CD4-positive, alpha-beta memory T cell (primary cell): ENCODE measurements at regions not wholly inside any gene's neighbourhood (a gene's known extent, or its start where the extent isn't known, plus 50 kb on each side); places are given as distances from the start of the nearest gene placed in this dataset.
"Not testable (repeated sequence)": the region's sequence is repeated elsewhere in the genome, so short reads cannot be mapped to it uniquely, and the experiment has no call there.

Experiments
- CTCF ChIA-PET: fragments of 350-600 bp; sonication (Branson Sonifier 250); formaldehyde crosslinking; loops from one replicate; lab custom pipeline; 2021; ENCODE audit warnings: inconsistent platforms; ENCODE audit not compliant: partially characterized antibody; lab: Charles Lee
- POLR2A ChIA-PET: fragments of 350-600 bp; sonication (Branson Sonifier 250); formaldehyde crosslinking; loops from one replicate; lab custom pipeline; 2021; ENCODE audit not compliant: partially characterized antibody; lab: Charles Lee
- DNase-seq, 5 donors: peaks; one replicate each; pipeline versions ENCODE4 v3.0.0 to v3.0.0-alpha.2; 2020 to 2022; ENCODE audit warnings: mixed read lengths in 1 of 5
- H3K27ac ChIP-seq: one replicate; pipeline ENCODE4 v1.7.0; 2013; ENCODE audit warnings: low read depth, low read length
- H3K27me3 ChIP-seq: 2 replicates; pipeline ENCODE4 v1.7.0; 2013; ENCODE audit warnings: mild to moderate bottlenecking, low read length, moderate library complexity; ENCODE audit not compliant: insufficient read depth
- H3K36me3 ChIP-seq: 2 replicates; pipeline ENCODE4 v1.7.0; 2013; ENCODE audit warnings: mild to moderate bottlenecking, low read length, moderate library complexity; ENCODE audit not compliant: insufficient read depth
- H3K4me1 ChIP-seq: 2 replicates; pipeline ENCODE4 v1.7.0; 2013; ENCODE audit warnings: mild to moderate bottlenecking, low read length, moderate library complexity; ENCODE audit not compliant: insufficient read depth
- H3K4me3 ChIP-seq, 2 donors: one replicate each; pipeline ENCODE4 v1.7.0; 2013; ENCODE audit warnings: low read length in 2 of 2, mild to moderate bottlenecking in 1 of 2
- H3K9me3 ChIP-seq, 2 donors: one replicate each; pipeline ENCODE4 v1.7.0; 2013; ENCODE audit warnings: low read length in 2 of 2, control low read depth in 1 of 2; ENCODE audit not compliant: control insufficient read depth in 1 of 2
- H3K27ac Mint-ChIP-seq, 7 donors: one replicate each; pipeline ENCODE4 v1.8.0; 2020 to 2021; ENCODE audit warnings: mixed read lengths in 7 of 7, mild to moderate bottlenecking in 6 of 7, inconsistent platforms in 3 of 7, moderate library complexity in 3 of 7
- H3K27me3 Mint-ChIP-seq, 2 donors: one replicate each; pipeline ENCODE4 v1.8.0; 2020 to 2021; ENCODE audit warnings: mixed read lengths in 2 of 2
- H3K36me3 Mint-ChIP-seq, 2 donors: one replicate each; pipeline ENCODE4 v1.8.0; 2020 to 2021; ENCODE audit warnings: mixed read lengths in 2 of 2, inconsistent platforms in 1 of 2, mild to moderate bottlenecking in 1 of 2
- H3K4me1 Mint-ChIP-seq, 4 donors: one replicate each; pipeline ENCODE4 v1.8.0; 2020 to 2021; ENCODE audit warnings: mixed read lengths in 4 of 4, mild to moderate bottlenecking in 1 of 4
- H3K4me3 Mint-ChIP-seq, 8 donors: one replicate each; pipeline ENCODE4 v1.8.0; 2020 to 2021; ENCODE audit warnings: mixed read lengths in 8 of 8, mild to moderate bottlenecking in 7 of 8, moderate library complexity in 6 of 8, inconsistent platforms in 3 of 8
- H3K9me3 Mint-ChIP-seq, 8 donors: one replicate each; pipeline ENCODE4 v1.8.0; 2020 to 2021; ENCODE audit warnings: mixed read lengths in 8 of 8, mild to moderate bottlenecking in 5 of 8, inconsistent platforms in 3 of 8, moderate library complexity in 1 of 8
- intact Hi-C: fragments of 100-400 bp; cut with micrococcal nuclease; formaldehyde crosslinking; loops from one replicate; pipeline ENCODE4 v1.15.1; 2023

DNA sequence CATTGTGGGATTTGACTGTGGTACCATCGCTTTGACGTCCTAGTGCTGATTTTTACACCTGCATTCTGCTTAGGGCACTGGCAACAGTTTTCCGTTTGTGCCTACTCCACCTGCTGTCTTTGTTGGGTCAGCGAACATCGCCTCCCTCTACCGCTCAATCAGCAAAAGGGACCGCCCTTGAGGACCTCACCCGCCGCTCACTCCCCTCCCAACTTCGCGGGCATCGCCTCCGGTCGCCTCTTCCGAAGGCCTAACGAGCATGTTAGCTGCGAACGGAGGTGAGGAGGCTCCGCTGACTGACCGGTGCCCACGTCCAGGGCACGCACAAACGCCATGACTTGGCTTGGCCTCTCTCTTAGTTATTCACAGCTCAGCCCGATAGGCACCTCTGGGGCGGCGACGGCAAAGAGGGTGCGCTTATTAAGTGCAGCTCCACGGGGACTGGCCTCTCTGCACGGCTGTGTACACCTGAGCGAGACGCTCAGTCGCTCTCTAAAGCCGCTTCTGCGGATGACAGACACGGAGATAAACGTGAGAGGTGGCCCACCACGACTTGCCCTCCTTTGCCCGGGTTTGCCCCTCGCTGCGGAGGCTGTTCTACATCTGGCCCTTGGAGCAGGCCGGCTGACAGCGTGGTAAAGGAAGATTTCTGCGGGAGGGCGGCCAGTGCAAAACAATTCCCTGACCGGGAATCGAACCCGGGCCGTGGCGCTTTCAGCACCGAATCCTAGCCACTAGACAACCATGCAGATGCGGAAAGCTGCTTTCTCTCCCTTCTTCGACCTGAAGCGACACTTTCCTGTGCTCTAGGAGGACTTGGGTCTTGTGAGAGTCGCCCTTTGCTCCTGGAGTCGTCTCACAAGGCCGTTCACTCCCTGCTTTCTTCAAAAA is 179.5 kb downstream of the FAM72C start:
- H3K4me1 ChIP-seq, H3K9me3 ChIP-seq, H3K27me3 Mint-ChIP-seq, H3K4me1 Mint-ChIP-seq, H3K4me3 Mint-ChIP-seq, H3K27me3 ChIP-seq, H3K36me3 ChIP-seq, H3K9me3 Mint-ChIP-seq, H3K36me3 Mint-ChIP-seq, H3K27ac ChIP-seq, POLR2A ChIA-PET, H3K27ac Mint-ChIP-seq, DNase-seq, intact Hi-C loops, CTCF ChIA-PET, H3K4me3 ChIP-seq: not testable (repeated sequence)

DNA sequence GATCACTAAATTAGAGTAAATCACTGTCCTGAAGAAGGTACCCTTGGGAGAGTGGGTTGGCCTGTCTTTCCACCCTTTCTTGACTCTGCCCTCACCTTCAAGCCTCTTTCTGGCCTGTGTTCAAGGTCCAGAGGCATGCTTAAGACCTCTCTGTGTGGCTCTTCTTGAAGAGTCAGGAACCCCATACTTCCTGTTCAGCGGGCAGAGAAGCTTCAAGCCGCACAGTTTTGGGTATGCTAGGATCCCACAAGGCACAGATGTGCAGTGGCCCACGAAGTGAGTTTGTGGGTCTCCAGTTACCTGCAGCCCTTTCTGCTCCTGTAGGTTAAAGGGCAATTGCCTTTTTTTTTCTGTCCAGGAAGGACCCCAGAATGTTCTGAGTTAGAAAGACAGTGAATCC is 185.4 kb downstream of the FAM72C start:
- intact Hi-C loops, H3K36me3 Mint-ChIP-seq, H3K9me3 ChIP-seq, H3K9me3 Mint-ChIP-seq, H3K4me3 Mint-ChIP-seq, H3K4me1 Mint-ChIP-seq, DNase-seq, CTCF ChIA-PET, H3K36me3 ChIP-seq, H3K27ac Mint-ChIP-seq, H3K4me3 ChIP-seq, H3K27me3 ChIP-seq, H3K27me3 Mint-ChIP-seq, H3K27ac ChIP-seq, POLR2A ChIA-PET, H3K4me1 ChIP-seq: not testable (repeated sequence)

DNA sequence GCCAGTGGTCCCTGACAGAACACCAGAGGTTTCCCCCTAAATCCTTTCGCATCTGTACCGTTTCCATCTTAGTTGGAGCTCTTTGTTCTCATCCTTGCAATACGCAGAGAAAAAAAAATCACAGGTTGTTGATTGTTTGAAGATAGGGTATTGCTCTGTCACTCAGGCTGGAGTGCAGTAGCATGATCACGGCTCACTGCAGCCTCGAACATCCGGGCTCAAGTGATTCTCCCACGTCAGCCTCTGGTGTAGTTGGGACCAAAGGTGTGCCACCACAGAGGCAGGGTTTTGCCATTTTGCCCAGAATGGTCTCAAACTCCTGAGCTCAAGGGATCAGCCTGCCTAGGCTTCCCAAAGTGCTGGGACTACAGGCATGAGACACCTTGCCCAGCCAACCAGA is 185.9 kb downstream of the FAM72C start:
- H3K4me1 ChIP-seq, H3K9me3 ChIP-seq, H3K36me3 Mint-ChIP-seq, POLR2A ChIA-PET, CTCF ChIA-PET, H3K4me1 Mint-ChIP-seq, H3K4me3 ChIP-seq, H3K27me3 ChIP-seq, intact Hi-C loops, H3K36me3 ChIP-seq, H3K27me3 Mint-ChIP-seq, H3K27ac Mint-ChIP-seq, H3K4me3 Mint-ChIP-seq, H3K9me3 Mint-ChIP-seq, DNase-seq, H3K27ac ChIP-seq: not testable (repeated sequence)

DNA sequence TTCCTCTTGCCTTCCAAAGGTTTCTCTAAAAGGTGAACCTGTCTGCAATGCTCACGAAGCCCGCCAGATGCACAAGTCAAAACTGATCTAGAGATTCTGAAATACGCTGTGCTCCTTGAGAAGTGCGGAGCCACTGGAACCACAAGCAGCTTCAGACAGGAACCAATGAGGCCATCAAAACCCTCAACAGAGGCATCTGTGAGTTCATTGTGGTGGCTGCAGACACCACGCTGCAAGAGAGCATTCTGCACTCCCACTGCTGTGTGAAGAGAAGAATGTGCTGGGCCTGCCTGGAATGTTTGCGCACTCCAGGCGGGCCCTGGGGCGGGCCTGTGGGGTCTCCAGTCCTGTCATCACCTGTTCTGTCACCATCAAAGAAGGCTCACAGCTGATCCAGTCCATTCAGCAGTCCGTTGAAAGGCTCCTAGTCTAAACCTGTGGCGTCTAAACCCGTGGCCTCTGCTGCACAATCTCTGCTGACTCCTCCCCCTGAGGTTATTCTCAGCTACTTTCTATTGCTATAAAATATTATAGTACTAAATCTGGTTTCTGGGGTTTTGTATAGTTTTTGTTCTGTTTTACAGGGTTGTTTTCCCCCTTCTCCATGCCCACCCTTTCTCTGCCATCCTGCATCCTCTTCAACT is 187.4 kb downstream of the FAM72C start:
- H3K36me3 Mint-ChIP-seq, intact Hi-C loops, H3K36me3 ChIP-seq, CTCF ChIA-PET, H3K27me3 Mint-ChIP-seq, H3K4me3 Mint-ChIP-seq, H3K27ac Mint-ChIP-seq, H3K4me1 ChIP-seq, H3K4me3 ChIP-seq, H3K27ac ChIP-seq, POLR2A ChIA-PET, H3K27me3 ChIP-seq, DNase-seq, H3K4me1 Mint-ChIP-seq, H3K9me3 ChIP-seq, H3K9me3 Mint-ChIP-seq: not testable (repeated sequence)

DNA sequence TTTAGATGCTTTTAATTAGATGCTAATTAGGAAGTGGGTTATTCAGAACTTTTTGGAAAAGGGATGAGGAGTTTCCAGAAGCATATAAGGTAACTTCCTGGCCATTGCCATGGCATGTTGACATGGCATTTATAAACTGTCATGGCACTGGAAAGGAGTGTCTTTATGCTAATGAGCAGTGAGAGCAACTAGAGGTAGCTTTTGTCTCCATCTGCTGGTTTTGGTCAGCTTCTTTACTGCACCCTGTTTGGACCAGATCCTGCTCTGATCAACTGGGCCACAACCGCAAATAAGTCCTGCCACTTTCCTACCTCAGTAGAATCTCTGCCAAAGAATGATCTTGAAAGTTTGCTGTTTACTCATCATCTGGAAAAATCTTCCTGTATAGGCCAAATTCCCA is 193.6 kb downstream of the FAM72C start:
- H3K27me3 Mint-ChIP-seq, H3K36me3 Mint-ChIP-seq, H3K4me3 Mint-ChIP-seq, H3K4me3 ChIP-seq, H3K9me3 ChIP-seq, H3K4me1 Mint-ChIP-seq, CTCF ChIA-PET, H3K9me3 Mint-ChIP-seq, H3K27ac ChIP-seq, H3K27me3 ChIP-seq, DNase-seq, H3K4me1 ChIP-seq, H3K27ac Mint-ChIP-seq, intact Hi-C loops, POLR2A ChIA-PET, H3K36me3 ChIP-seq: not testable (repeated sequence)

DNA sequence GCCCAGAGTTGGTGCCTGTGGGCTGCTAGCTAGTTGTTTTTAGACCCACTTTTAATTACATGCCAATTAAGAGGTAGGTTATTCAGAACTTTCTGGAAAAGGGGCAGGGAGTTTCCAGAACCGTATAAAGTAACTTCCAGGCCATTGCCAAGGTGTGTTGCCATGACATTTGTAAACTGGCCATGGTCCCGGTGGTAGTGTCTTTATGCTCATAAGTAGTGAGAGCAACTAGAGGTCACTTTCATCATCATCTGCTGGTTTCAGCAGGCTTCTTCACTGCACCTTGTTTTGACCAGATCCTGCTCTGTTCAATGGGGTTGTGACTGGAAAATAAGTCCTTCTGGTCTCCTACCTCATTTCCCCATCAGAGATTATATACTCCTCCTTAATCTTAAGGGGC is 207.0 kb downstream of the FAM72C start:
- H3K27me3 Mint-ChIP-seq, H3K27me3 ChIP-seq, H3K9me3 ChIP-seq, H3K27ac Mint-ChIP-seq, H3K27ac ChIP-seq, DNase-seq, intact Hi-C loops, H3K36me3 Mint-ChIP-seq, H3K4me1 Mint-ChIP-seq, H3K9me3 Mint-ChIP-seq, H3K36me3 ChIP-seq, H3K4me1 ChIP-seq, CTCF ChIA-PET, H3K4me3 ChIP-seq, POLR2A ChIA-PET, H3K4me3 Mint-ChIP-seq: not testable (repeated sequence)

DNA sequence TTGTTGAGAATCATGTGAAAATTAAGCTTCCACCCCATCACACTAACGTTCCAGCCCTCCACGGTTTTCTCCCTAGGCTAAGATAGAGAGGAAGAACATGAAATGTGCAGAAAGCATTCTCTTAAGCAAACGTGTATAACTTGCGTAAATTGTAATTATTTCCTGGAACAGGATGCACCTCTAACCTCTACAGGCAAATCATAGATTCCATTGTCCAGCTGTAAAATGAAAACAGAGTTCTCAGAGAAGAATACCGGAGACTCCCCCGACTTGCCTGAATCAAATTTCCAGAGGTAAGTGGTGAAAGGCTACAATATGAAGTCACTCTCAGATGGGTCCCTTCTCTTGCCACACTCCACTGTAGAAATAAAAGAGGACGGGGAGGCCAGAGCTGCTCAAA is 211.4 kb downstream of the FAM72C start:
- DNase-seq, H3K27me3 Mint-ChIP-seq, H3K36me3 ChIP-seq, H3K36me3 Mint-ChIP-seq, H3K4me1 ChIP-seq, H3K4me3 Mint-ChIP-seq, H3K9me3 Mint-ChIP-seq, H3K27ac Mint-ChIP-seq, H3K9me3 ChIP-seq, H3K4me3 ChIP-seq, intact Hi-C loops, H3K4me1 Mint-ChIP-seq, H3K27me3 ChIP-seq, H3K27ac ChIP-seq, CTCF ChIA-PET, POLR2A ChIA-PET: not testable (repeated sequence)
